ENCODE measurements at regions not wholly inside any gene's neighbourhood (a gene's known extent, or its start where the extent isn't known, plus 50 kb on each side); places are given as distances from the start of the nearest gene placed in this dataset.

DNA sequence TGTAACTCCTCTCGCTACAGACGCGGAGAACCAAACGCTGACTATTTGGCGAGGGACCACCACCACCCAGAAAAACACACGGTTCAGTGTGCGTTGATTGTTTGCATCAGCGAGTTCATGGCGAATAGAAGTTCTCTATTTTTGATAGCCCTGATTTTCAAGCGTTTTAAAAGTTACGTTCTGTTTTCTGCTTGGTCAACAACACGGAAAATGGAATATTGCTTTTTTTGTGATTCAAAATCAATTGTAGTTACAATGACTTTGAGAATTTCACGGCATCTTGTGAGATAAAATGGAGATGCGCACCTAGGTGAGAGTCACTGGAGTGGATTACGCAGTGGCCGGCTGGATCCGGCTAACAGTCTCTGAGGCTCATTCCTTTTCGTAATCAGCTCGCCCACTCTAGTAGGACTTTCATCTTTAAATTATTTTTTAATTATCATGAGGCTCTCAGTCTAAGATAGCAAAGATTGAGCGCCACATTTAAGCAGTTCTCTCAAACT, 54.8 kb downstream of the CCDC54 start:
- POLR2A ChIA-PET: no interaction called here

DNA sequence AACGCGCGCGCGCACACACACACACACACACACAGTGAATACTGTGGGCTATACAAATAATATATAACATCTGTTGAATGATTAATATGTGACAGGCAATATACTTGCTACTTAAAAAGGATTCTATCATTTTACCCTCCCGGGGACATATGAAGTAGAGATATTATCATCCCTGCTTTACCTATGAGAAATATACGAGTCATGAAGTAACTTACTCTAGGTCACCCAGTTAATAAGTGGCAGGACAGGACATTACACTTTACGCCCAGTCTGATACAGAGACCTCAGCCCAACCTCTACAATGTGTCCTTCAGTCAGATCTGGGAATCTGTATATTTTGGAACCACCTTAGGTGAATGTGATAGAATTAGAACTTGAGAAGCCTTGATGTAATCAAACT, 55.4 kb downstream of the CCDC54 start:
- ChIA-PET CTCF (interaction anchor here (1.3 to 1.5 kb wide), 2 partner anchors 157 to 161 kb away, joined by 4 read pairs; no protein-coding TSS in a partner anchor), POLR2A (no interaction called here)
- DNase-seq (ENCODE audit: extremely low spot score): no peak
- TF ChIP-seq, protein P1, sequence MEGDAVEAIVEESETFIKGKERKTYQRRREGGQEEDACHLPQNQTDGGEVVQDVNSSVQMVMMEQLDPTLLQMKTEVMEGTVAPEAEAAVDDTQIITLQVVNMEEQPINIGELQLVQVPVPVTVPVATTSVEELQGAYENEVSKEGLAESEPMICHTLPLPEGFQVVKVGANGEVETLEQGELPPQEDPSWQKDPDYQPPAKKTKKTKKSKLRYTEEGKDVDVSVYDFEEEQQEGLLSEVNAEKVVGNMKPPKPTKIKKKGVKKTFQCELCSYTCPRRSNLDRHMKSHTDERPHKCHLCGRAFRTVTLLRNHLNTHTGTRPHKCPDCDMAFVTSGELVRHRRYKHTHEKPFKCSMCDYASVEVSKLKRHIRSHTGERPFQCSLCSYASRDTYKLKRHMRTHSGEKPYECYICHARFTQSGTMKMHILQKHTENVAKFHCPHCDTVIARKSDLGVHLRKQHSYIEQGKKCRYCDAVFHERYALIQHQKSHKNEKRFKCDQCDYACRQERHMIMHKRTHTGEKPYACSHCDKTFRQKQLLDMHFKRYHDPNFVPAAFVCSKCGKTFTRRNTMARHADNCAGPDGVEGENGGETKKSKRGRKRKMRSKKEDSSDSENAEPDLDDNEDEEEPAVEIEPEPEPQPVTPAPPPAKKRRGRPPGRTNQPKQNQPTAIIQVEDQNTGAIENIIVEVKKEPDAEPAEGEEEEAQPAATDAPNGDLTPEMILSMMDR (IDR thresholded peaks at IDR 0.05; ENCODE audit: control extremely low read depth, extremely low read depth, low read depth, missing control alignments): no peak

More for the DNA sequence above, 54.8 kb downstream of the CCDC54 start:
- CTCF ChIA-PET: interaction anchor here (0.7 to 4.4 kb wide), 5 partner anchors 8 to 196 kb away, joined by 3 to 26 read pairs (median 4); no protein-coding TSS in a partner anchor
- TF ChIP-seq, protein P1 (IDR thresholded peaks at IDR 0.05; ENCODE audit: control extremely low read depth, extremely low read depth, low read depth, missing control alignments): no peak
- DNase-seq (ENCODE audit: extremely low spot score): no peak

DNA sequence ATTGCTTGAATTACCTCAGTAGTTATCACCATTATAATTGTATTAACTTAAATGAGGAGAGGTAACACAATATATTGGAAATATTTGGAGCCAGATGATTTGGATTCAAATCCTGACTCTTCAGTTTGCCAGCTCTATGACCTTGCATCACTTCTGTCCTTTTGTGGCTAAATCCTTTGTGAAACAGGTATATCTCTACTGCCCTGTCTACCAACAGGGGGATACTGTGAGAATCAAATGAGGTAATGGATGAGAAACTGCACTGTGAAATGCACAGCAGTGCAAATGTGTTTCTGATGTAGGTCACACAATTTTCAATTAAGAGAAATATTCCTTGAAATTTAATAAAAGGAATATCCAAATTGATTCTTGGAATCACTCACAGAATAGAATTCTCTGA, 58.8 kb downstream of the CCDC54 start:
- no peak for DNase-seq (ENCODE audit: extremely low spot score)
- CTCF ChIA-PET: interaction anchor here (1.0 to 1.4 kb wide), 2 partner anchors 22 to 199 kb away, joined by 3 to 4 read pairs; no protein-coding TSS in a partner anchor
- TF ChIP-seq, protein P1 (IDR thresholded peaks at IDR 0.05; ENCODE audit: control extremely low read depth, extremely low read depth, low read depth, missing control alignments): no peak
- POLR2A ChIA-PET: no interaction called here

DNA sequence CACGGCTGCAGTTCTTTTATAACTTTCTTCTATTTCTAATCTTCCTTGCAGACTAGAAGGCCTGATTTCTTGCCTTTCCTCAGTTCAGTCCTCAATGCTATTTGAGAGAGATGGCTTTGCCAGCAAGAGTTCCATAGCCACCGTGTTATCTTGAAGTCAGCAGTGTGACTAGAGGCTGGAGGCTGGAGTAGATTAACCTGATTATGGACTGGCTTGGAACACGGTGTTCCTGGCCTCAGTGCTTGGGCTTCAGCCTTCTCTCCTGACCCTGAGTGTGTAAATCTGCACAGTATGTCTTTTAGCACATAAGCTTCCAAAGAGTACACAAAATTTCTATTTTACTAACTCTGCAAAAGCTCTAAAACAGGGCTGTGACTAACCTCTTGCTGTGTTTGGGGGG, 61.4 kb downstream of the CCDC54 start:
- DNase-seq (ENCODE audit: extremely low spot score): no peak
- ChIA-PET POLR2A (no interaction called here), CTCF (interaction anchor here (1.0 kb wide), 2 partner anchors 8 to 16 kb away, joined by 3 read pairs; no protein-coding TSS in a partner anchor)
- TF ChIP-seq, protein P1 (IDR thresholded peaks at IDR 0.05; ENCODE audit: control extremely low read depth, extremely low read depth, low read depth, missing control alignments): no peak

DNA sequence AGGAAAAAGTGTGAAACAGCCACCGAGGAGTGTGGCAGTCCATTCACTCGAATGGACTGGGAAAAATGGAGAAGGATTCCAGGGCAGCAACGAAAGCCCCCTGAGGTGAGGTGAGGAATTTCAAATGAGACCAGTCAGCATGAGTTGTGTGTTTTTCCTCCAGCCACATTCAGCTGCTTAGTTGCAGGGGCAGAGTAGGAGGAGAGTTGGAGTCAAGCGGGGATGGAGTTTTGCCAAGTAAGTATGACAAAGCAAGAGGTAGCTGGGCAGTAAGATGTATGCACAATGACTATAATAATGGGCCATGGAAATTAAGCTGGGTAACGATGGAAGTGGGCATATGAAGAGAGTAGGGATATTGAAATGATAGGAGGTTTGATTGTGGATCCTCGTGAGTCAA, 64.4 kb downstream of the CCDC54 start:
- DNase-seq (ENCODE audit: extremely low spot score): no peak
- ChIA-PET POLR2A (no interaction called here), CTCF (no interaction called here)
- TF ChIP-seq, protein P1 (IDR thresholded peaks at IDR 0.05; ENCODE audit: control extremely low read depth, extremely low read depth, low read depth, missing control alignments): no peak

DNA sequence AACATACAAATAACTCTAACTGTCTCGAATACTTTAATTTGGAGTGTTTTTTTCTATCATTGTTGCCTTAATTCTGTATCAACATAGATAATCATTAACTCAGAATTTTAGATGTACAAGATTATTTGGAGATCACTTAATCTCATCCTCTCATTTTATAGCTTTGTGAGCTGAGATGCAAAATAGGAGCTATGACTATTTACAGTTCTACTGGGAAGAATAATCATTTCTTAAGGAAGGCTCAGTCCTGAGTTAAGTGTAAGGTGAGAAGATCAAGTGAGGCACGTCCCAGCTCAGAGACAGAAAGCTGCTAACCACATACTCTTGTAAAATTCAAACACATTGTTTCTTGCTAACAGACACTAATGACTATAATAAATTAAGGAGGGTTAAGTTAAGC, 66.2 kb downstream of the CCDC54 start:
- POLR2A ChIA-PET: no interaction called here
- TF ChIP-seq, protein P1 (IDR thresholded peaks at IDR 0.05; ENCODE audit: control extremely low read depth, extremely low read depth, low read depth, missing control alignments): no peak
- DNase-seq (ENCODE audit: extremely low spot score): no peak
- CTCF ChIA-PET: interaction anchor here (1.0 to 1.6 kb wide), 6 partner anchors 9 to 172 kb away, joined by 3 to 5 read pairs (median 4); no protein-coding TSS in a partner anchor
